ENCODE measurements at regions not wholly inside any gene's neighbourhood (a gene's known extent, or its start where the extent isn't known, plus 50 kb on each side); places are given as distances from the start of the nearest gene placed in this dataset.

GRCh38 chr3:76668653-76669052 lies 371.2 kb upstream of the ROBO2 start:
- Histone ChIP-seq H3K9me3 (ENCODE audit: insufficient read depth, low read depth, low read length) (no peaks in the 10 kb centered on the region), H4K20me1 (ENCODE audit: insufficient read depth, low read length, poor library complexity, severe bottlenecking) (no peaks in the 10 kb centered on the region), H3K27me3 (ENCODE audit: insufficient read depth, low read length, poor library complexity, severe bottlenecking) (no peaks in the 10 kb centered on the region), H3K9ac (ENCODE audit: low read depth, low read length, poor library complexity, severe bottlenecking) (no peak overlapping the region), H3K4me1 (ENCODE audit: insufficient read depth, low read length, poor library complexity, severe bottlenecking) (no peaks in the 10 kb centered on the region), H2AFZ (ENCODE audit: low read length) (no peak overlapping the region), H3K36me3 (ENCODE audit: insufficient read depth, low read length) (no peaks in the 10 kb centered on the region), H3F3A (ENCODE audit: low read depth) (no peaks in the 10 kb centered on the region), H3K9me2 (replicated peaks; ENCODE audit: low read depth, low read length) (no peaks in the 10 kb centered on the region), H3K79me2 (ENCODE audit: insufficient read depth, low read length) (no peaks in the 10 kb centered on the region), H3K4me3 (ENCODE audit: low read length, poor library complexity, severe bottlenecking) (no peak overlapping the region), H3K4me2 (ENCODE audit: low read depth, low read length, poor library complexity, severe bottlenecking) (no peak overlapping the region)
- TF ChIP-seq CTCF (conservative IDR thresholded peaks at IDR 0.05; ENCODE audit: low read length) (no peak), EZH2phosphoT487 (IDR thresholded peaks at IDR 0.05; ENCODE audit: borderline replicate concordance) (no peak)

- Histone ChIP-seq H3K4me3 (ENCODE audit: low read length, poor library complexity, severe bottlenecking) (no peak overlapping the region), H3K9me3 (ENCODE audit: insufficient read depth, low read depth, low read length) (no peaks in the 10 kb centered on the region), H3K4me1 (ENCODE audit: insufficient read depth, low read length, poor library complexity, severe bottlenecking) (no peaks in the 10 kb centered on the region), H4K20me1 (ENCODE audit: insufficient read depth, low read length, poor library complexity, severe bottlenecking) (no peaks in the 10 kb centered on the region), H3F3A (ENCODE audit: low read depth) (no peaks in the 10 kb centered on the region), H3K36me3 (ENCODE audit: insufficient read depth, low read length) (no peaks in the 10 kb centered on the region), H2AFZ (ENCODE audit: low read length) (no peak overlapping the region), H3K4me2 (ENCODE audit: low read depth, low read length, poor library complexity, severe bottlenecking) (no peak overlapping the region), H3K79me2 (ENCODE audit: insufficient read depth, low read length) (no peaks in the 10 kb centered on the region), H3K9ac (ENCODE audit: low read depth, low read length, poor library complexity, severe bottlenecking) (no peak overlapping the region), H3K9me2 (replicated peaks; ENCODE audit: low read depth, low read length) (no peaks in the 10 kb centered on the region), H3K27me3 (ENCODE audit: insufficient read depth, low read length, poor library complexity, severe bottlenecking) (no peaks in the 10 kb centered on the region)
- TF ChIP-seq EZH2phosphoT487 (IDR thresholded peaks at IDR 0.05; ENCODE audit: borderline replicate concordance) = no peak
Measured at GRCh38 chr3:76669322-76669721, 370.6 kb upstream of the ROBO2 start.

- no peak overlapping the region for H3K9ac ChIP-seq (ENCODE audit: low read depth, low read length, poor library complexity, severe bottlenecking)
- H3K4me2 ChIP-seq (ENCODE audit: low read depth, low read length, poor library complexity, severe bottlenecking) = no peak overlapping the region
- no peaks in the 10 kb centered on the region for H3F3A ChIP-seq (ENCODE audit: low read depth)
- no peak overlapping the region for H2AFZ ChIP-seq (ENCODE audit: low read length)
- TF ChIP-seq EZH2phosphoT487 (IDR thresholded peaks at IDR 0.05; ENCODE audit: borderline replicate concordance) (no peak), CTCF (conservative IDR thresholded peaks at IDR 0.05; ENCODE audit: low read length) (no peak)
- H3K9me3 ChIP-seq (ENCODE audit: insufficient read depth, low read depth, low read length) = no peaks in the 10 kb centered on the region
- no peaks in the 10 kb centered on the region for H3K36me3 ChIP-seq (ENCODE audit: insufficient read depth, low read length)
- no peaks in the 10 kb centered on the region for H4K20me1 ChIP-seq (ENCODE audit: insufficient read depth, low read length, poor library complexity, severe bottlenecking)
- no peaks in the 10 kb centered on the region for H3K9me2 ChIP-seq (replicated peaks; ENCODE audit: low read depth, low read length)
- no peaks in the 10 kb centered on the region for H3K4me1 ChIP-seq (ENCODE audit: insufficient read depth, low read length, poor library complexity, severe bottlenecking)
- no peaks in the 10 kb centered on the region for H3K27me3 ChIP-seq (ENCODE audit: insufficient read depth, low read length, poor library complexity, severe bottlenecking)
- H3K4me3 ChIP-seq (ENCODE audit: low read length, poor library complexity, severe bottlenecking) = no peak overlapping the region
- no peaks in the 10 kb centered on the region for H3K79me2 ChIP-seq (ENCODE audit: insufficient read depth, low read length)
Measured at GRCh38 chr3:76673171-76673570, 366.7 kb upstream of the ROBO2 start.

- no peaks in the 10 kb centered on the region for H3K36me3 ChIP-seq (ENCODE audit: insufficient read depth, low read length)
- H3K9ac ChIP-seq (ENCODE audit: low read depth, low read length, poor library complexity, severe bottlenecking) = no peak overlapping the region
- no peaks in the 10 kb centered on the region for H4K20me1 ChIP-seq (ENCODE audit: insufficient read depth, low read length, poor library complexity, severe bottlenecking)
- H3F3A ChIP-seq (ENCODE audit: low read depth) = no peaks in the 10 kb centered on the region
- H3K9me3 ChIP-seq (ENCODE audit: insufficient read depth, low read depth, low read length) = no peaks in the 10 kb centered on the region
- H3K4me2 ChIP-seq (ENCODE audit: low read depth, low read length, poor library complexity, severe bottlenecking) = no peak overlapping the region
- H3K4me3 ChIP-seq (ENCODE audit: low read length, poor library complexity, severe bottlenecking) = no peak overlapping the region
- no peaks in the 10 kb centered on the region for H3K4me1 ChIP-seq (ENCODE audit: insufficient read depth, low read length, poor library complexity, severe bottlenecking)
- no peaks in the 10 kb centered on the region for H3K27me3 ChIP-seq (ENCODE audit: insufficient read depth, low read length, poor library complexity, severe bottlenecking)
- H3K79me2 ChIP-seq (ENCODE audit: insufficient read depth, low read length) = no peaks in the 10 kb centered on the region
- no peak overlapping the region for H2AFZ ChIP-seq (ENCODE audit: low read length)
- TF ChIP-seq CTCF (conservative IDR thresholded peaks at IDR 0.05; ENCODE audit: low read length) (peak; percentile 32), EZH2phosphoT487 (IDR thresholded peaks at IDR 0.05; ENCODE audit: borderline replicate concordance) (no peak)
- no peaks in the 10 kb centered on the region for H3K9me2 ChIP-seq (replicated peaks; ENCODE audit: low read depth, low read length)
Measured at GRCh38 chr3:76679541-76679940, 360.4 kb upstream of the ROBO2 start.

All from Loucy (cell line).